ENCODE measurements at regions not wholly inside any gene's neighbourhood (a gene's known extent, or its start where the extent isn't known, plus 50 kb on each side); places are given as distances from the start of the nearest gene placed in this dataset.
A peak's percentile ranks its signal among the peaks of the same experiment; 100 is the strongest.

GRCh38 chr2:121086450-121086849, 198.6 kb downstream of the TFCP2L1 start:
- DNase-seq, result no peak

DNA sequence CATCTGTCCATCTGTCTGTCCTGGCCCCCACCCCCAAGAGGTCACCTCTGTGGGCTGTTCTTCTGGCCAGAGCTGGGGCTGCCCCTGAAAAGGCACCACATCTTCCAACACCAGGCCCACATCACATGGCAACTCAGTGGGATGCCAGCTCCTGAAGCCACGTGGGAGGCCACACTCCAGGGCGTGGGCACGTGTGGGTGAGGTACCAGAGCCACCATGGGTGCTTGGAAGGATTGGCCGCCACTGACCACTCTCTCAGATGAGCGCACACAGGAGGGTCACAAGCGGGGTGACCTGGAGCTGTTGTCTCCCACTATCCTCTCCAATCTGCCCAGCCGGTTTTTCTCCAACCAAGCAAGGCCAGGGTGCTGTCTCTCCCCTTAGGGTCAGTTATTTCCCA, 197.9 kb downstream of the TFCP2L1 start:
- no peak for DNase-seq

DNA sequence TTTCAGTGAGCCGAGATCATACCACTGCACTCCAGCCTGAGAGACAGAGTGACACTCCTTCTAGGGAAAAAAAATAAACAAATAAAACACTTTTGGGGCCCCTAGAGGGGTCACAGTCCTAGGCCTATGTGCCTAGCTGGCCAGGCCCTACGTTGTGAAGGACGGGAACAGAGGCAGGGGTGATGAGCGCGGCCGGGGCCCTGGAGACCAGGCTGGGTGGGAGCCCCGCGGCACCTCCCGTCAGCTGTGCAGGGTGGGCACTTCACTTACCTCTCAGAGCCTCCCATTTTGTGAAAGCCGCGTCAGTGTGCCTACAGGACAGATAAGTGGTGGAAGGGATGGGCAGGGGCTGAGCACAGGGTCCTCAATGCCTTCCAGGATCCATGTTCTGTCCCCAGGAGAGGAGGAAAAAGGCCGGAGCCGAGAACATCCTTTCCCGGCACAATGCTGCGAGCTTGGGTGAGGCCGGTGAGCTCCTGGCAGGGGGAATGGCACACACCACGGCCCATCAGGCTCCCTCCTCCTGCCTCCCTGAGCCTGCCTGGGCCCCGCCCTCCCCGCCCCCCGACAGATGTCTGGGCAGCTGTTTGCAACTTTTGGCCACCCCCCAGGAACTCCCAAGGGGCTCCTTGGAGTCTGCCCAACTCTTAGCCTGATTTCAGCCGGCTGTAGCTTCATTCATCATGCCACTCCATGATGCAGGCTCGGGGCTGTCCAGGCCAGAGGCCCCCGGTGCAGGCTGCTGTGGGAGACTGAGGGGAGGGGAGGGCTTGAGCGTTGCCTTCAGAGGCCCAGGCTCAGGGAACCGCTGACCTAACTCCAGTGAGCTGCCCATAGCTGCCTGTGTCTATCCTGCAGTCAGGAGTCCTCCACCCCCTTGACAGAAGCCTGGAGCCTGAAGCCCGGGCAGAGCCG, 196.5 kb downstream of the TFCP2L1 start:
- DNase-seq, result no peak

GRCh38 chr2:121089166-121089510, 195.9 kb downstream of the TFCP2L1 start:
- no peak for DNase-seq

DNA sequence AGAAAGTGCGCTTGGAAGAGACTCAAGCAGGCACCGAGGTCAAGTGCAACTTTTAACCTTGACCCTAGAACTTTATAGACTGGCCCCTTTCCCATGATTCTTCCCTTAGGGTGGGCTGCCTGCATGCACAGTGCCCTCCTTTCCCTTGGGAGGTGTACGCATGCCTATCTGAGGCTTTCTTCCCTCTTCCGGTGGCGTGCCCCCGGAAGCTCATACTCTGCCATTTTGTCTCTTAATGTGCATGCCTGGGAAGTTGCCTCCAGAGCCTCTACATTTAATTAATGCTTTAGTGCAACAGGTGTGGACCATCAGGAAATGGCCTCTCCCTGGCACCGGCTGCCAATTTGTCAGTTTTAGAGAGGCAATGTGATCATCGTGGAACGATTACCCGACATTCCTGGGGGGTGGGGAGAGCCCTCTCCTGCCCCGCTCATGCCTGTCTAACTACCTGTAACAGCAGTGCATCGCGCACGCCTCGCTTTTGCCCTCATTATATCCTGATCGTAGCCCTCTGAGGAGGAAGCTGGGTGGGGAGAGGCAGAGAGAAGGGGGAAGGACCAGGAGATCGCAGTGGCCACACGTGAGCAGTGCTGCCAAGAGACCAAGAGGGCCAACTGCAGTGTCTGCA, 194.8 kb downstream of the TFCP2L1 start:
- no peak for DNase-seq

DNA sequence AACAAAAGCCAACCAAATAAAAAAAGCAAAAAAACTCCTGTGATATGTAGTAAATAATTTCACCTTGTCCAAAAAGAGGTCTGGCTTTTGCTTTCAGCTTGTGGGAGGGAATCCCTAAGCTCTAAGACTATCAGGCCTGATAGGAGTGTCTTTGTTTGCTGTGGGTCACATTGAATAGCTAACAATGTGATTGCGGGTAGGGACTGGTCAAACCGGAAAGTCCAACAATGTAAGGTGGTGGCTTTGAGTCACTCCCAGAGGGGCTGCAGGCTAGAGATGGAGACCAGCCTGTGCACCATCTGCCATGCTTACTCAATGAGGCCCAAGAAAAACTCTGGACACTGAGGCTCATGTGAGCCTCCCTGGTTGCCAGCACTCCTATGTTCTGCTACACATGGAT, 192.9 kb downstream of the TFCP2L1 start:
- DNase-seq, result no peak

- no peak for DNase-seq
Observed at GRCh38 chr2:121093692-121094091, 191.3 kb downstream of the TFCP2L1 start.

- no peak for DNase-seq
Observed at GRCh38 chr2:121094101-121094500, 190.9 kb downstream of the TFCP2L1 start.

DNA sequence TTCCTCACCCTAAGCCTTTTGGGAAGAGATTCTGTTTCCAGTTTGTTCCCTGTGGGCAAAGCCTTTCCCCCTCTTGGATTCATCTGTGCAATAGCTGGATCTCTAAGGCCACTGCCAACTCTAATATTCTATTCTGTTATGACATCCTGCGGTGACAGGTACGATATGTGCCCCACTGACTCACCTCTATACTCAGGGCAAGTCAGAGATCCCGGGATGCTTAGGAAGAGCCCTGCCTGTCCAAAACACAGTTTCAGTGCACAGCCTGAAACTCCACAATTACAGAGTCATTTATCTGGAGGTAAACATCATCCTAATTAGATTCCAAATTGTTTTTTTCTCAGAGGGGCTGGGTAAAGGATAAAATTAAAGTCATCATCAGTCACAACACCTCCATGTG, 190.2 kb downstream of the TFCP2L1 start:
- no peak for DNase-seq

DNA sequence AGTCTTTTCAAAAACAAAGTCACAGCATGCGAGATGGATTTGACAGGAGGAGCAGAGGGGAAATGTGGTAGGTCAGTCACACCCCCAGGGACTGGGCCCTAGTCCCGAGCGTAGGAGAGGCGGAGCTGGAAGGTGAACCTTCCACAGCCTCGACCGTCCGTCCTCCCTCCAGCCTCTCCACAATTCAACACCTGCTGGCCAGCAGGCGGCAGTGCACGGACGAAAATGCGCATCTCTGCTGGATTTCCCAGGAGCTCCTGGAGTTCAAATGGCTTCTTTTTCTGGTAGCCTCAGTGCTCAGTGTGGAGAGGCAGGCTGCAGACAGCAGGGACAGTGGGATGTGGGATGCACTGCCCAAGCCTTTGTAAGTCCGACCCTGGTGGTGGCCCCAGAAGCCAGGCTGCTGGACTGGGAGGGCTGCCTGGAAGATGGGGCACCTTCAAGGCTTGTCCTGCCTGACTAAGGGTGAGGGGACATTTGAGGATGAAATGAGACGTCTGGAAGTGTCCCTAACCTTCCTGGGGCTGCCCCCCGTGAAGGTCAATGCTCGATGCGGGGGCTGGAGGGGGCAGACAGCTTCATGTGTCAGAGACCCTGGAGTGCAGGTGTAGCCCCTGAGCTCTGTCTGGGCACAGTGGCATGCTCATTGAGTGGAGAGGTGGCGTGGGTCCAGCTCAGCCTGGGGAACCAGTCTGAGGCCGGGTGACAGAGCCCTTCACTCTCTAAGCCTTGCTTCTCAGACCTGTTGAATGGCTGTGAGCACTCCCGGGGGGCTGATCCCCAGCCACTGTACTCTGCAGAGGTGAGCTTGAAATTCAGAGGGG, 189.5 kb downstream of the TFCP2L1 start:
- DNase-seq, result peak; percentile 73

- no peak for DNase-seq
Observed at GRCh38 chr2:121096611-121097010, 188.4 kb downstream of the TFCP2L1 start.

DNA sequence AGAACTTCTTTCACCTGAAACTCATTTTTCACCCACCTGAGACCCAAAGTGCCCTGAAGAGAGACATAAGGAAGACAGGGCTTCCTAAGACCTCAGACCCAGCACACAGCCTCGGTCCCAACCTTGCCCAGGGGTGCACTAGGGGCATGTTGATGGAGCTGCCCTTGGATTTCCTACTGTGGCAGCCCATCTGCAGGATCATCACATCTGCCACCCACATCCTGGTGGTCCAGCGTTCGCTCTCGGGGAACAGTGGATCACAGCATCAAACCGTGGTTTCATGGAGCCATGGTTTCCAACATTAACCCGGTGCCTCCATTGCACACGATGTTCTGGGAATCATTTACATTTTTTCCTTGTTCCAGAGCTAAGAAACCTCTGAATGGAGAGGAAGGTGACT, 186.4 kb downstream of the TFCP2L1 start:
- no peak for DNase-seq

DNA sequence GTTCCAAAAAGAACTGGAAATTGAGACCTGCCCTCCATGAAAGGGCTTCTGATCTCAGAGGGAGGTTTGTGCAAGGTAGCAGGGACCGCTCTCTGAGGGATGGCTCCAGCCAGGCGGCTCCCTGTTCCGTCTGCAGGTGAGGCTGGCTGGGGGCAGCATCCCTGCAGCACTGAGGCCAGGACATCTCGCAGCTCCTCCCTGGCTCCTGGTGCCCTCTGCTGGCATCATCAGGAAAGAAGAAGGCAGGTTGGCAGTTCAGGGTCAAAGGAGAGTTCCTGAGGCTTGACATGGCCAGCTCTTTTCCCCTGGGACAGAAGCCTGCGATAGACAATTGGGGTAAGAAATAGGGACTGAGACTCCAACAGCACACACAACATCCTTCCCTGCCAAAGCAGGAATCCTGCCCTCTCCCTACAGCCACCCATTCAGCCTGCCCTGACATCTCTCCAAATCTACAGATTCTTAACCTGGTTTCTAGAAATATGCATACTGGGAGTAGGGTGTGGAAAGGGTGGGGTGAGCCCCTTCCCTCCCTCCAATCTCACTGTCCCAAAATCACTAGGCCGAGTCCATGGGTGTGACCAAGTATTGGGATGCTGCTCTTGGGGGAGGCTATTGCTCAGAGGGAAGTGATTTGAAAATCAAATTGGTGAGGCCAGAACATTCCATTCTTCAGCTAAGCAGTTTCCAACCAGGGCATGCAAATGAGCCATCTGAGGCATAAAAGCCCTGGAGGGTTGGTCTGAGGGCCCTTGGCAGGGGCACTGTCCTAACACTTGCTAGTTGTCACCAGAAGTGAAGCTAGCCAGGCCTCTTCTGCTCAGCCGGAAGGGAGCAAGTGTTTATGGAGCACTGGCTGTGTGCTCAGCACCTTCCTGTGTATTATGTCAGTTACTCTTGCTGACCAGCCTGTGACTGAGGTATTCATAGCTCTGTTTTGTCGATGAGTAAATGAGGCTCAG, 185.4 kb downstream of the TFCP2L1 start:
- no peak for DNase-seq

DNA sequence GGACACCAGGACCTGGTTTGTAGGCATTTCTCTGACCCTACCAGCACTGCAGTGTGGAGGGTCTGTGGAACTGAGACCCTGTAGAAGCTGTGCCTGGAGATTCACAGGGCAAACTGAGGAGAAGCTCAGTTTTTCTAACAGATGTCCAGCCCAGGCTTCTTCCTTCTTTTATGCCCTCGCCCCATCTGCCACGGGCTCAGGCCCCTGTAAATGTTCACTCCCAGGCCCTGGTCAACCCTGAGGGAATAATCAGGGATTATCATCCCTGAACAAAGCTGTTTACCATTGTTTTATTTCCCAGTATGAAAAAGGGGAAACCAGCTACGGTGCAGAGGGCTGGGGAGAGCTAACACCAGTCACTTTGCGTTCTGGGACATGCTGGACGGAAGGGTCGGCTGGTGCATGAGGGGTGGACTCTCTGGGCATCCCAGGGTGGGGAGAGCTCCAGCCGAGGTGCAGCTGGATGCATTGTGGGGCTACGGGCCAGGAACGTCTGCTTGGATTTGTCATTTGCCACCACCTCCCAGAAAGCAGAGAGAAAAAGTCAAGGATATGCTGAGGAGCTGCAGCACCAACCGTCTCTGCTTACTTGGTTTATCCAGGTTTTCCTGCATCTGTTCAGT, 183.8 kb downstream of the TFCP2L1 start:
- no peak for DNase-seq

GRCh38 chr2:121102941-121103340, 182.1 kb downstream of the TFCP2L1 start:
- no peak for DNase-seq

DNA sequence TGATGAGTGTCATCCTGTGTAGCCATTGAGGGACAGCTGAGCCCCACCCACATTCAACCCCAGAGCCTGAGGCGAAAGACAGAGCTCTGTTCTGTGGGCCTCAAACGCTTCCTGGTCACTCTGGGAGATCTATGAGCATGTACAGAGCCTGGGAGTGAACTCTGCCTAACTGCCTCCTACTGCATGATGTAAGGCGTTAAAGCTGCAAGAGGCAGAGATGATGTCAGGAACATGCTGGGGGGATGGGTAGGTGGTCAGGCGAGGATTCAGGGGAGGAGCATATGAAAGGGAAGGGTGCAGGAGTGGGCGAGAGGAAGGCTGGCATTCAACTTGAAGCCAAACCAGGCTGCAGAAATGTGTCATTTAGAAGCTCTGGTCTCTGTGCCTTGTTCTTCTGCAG, 181.0 kb downstream of the TFCP2L1 start:
- no peak for DNase-seq

DNA sequence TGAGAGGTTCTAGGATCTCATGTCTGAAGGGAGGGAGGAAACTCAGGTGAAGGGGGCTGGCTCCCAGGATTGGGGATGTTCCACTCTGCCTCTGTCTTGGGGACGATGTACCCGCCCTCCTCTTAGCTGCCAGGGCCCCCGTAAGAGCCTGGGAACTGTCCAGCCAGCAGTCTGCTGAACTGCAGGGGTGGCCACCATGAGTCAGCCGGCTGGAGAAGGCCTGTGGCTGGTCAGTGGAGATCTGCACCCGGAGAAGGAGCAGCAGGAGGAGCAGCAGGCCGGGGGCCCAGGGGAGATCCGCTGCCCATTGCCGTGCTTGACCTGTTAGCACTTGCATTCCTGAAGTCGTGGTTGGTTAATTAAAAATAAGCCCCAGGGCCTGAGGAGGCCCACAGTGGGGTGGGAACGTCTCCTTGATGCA, 180.3 kb downstream of the TFCP2L1 start:
- peak; percentile 24 for DNase-seq

DNA sequence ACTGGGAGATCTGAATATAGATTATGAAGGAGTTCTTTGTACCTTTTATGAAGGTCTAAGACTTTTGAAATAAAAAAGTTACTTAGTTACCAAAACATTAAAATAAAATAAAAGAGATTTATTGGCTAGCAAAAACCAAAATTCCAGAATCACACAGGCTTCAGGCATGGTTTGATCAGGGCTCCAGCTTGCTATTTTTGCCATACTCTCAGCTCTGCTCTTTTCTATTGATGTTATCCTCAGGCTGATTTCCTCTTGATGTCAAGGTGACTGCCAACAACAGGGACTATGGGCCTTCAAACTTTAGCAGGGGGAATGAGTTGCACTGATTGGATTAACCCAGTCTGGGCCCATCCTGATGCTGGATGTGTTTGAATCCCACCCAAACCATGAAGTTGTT, 174.1 kb downstream of the TFCP2L1 start:
- no peak for DNase-seq

- no peak for DNase-seq
Observed at GRCh38 chr2:121118951-121119350, 166.1 kb downstream of the TFCP2L1 start.

- no peak for DNase-seq
Observed at GRCh38 chr2:121120411-121120810, 164.6 kb downstream of the TFCP2L1 start.

DNA sequence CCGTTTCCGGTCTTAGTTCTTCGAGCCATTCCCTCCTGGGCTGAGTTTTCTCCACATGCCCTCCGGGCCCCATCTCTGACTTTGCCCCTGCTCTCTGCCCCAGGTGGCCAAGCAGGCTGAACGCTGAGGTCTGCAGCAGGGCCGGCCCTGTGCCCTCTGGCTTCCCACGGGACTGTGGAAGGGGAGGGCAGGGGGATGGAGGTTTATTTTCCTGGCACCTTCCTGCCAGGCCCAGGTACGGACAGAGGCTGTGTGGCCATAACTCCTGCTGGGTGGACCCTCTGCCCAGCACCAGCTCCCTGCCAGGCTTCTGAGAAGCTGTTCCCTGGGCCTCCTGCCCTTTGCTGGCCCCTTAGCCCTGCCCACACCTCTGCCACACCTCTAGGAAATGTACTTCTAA, 164.0 kb downstream of the TFCP2L1 start:
- DNase-seq, result no peak

DNA sequence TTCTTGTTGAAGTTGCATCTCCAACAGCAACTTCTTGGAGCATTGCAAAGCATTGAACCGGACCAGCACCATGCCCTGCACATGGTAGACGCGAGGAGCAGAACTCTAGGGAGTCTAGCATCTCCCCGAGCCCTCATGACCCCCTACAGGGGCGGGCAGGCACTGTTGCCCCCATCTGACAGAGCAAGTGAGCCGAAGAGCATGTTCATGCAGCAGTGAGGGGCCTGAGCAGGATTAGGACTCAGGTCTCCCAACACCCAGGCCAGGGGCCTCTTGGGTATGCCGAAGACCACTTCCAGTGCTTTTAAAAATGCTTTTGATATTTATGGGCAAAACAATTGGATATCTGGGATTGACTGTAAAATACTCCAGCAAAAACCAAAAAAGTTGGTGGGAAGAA, 163.3 kb downstream of the TFCP2L1 start:
- no peak for DNase-seq
